Neural progenitor cell (in vitro differentiated cells): ENCODE measurements at regions not wholly inside any gene's neighbourhood (a gene's known extent, or its start where the extent isn't known, plus 50 kb on each side); places are given as distances from the start of the nearest gene placed in this dataset.

Source experiments
- EZH2 ChIP-seq: fragments of 200-600 bp; sonication (generic); IDR thresholded peaks from 2 replicates; pipeline ENCODE4 v1.6.1; 2017; ENCODE audit warnings: antibody characterized with exemption, mild to moderate bottlenecking, moderate library complexity
- EZH2phosphoT487 ChIP-seq: fragments of 200-600 bp; sonication (generic); IDR thresholded peaks from 2 replicates; pipeline ENCODE4 v1.6.1; 2017; ENCODE audit warnings: antibody characterized with exemption
- TF ChIP-seq, protein P1 (sequence below): fragments of 200-600 bp; sonication (generic); IDR thresholded peaks from 2 replicates; pipeline ENCODE4 v1.5.1; 2017; ENCODE audit warnings: antibody characterized with exemption, mild to moderate bottlenecking

DNA sequence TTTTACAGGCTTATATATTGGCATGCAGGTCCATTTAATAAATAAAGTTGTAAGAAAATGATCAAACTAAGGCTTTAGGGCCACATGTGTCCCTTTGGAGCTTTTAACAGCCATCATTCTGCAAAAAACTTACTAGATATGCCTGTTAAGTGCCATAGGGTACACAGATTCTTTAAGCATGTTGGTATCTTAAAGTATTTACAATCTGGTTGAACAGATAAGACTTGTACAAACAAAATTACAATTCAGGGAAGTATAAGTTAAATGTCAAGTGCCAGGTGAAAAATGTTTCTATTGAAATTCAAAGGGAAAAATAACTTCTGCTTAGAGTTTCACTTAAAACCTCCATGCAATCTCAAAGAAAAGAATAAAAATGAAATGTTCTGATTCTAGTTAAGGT is 558.4 kb upstream of the ST8SIA4 start:
- TF ChIP-seq, protein P1, sequence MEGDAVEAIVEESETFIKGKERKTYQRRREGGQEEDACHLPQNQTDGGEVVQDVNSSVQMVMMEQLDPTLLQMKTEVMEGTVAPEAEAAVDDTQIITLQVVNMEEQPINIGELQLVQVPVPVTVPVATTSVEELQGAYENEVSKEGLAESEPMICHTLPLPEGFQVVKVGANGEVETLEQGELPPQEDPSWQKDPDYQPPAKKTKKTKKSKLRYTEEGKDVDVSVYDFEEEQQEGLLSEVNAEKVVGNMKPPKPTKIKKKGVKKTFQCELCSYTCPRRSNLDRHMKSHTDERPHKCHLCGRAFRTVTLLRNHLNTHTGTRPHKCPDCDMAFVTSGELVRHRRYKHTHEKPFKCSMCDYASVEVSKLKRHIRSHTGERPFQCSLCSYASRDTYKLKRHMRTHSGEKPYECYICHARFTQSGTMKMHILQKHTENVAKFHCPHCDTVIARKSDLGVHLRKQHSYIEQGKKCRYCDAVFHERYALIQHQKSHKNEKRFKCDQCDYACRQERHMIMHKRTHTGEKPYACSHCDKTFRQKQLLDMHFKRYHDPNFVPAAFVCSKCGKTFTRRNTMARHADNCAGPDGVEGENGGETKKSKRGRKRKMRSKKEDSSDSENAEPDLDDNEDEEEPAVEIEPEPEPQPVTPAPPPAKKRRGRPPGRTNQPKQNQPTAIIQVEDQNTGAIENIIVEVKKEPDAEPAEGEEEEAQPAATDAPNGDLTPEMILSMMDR = no peak
- no peak for TF ChIP-seq EZH2
- no peak for TF ChIP-seq EZH2phosphoT487
